Heart right ventricle (tissue), 16 donors: ENCODE measurements at regions not wholly inside any gene's neighbourhood (a gene's known extent, or its start where the extent isn't known, plus 50 kb on each side); places are given as distances from the start of the nearest gene placed in this dataset.

Source experiments
- ATAC-seq, 8 donors: fragments of 200-7000 bp; cut with Tn5 transposase; one replicate each; pipeline ENCODE4 v1.9.1; 2020; ENCODE audit warnings: mild to moderate bottlenecking in 8 of 8, moderate library complexity in 8 of 8, moderate number of reproducible peaks in 1 of 8
- DNase-seq, 2 donors: peaks; one replicate each; pipeline ENCODE4 v3.0.0-alpha.2; 2020
- H3K27ac ChIP-seq, 10 donors: fragments of 200-600 bp; sonication (generic) in 2 of 10; one replicate each; pipeline versions ENCODE4 v1.5.0 to v1.8.0; 2020 to 2022; ENCODE audit warnings: mild to moderate bottlenecking in 3 of 10
- H3K27me3 ChIP-seq, 7 donors: fragments of 200-600 bp; one replicate each; pipeline ENCODE4 v1.8.0; 2021 to 2022; ENCODE audit warnings: mild to moderate bottlenecking in 2 of 7
- H3K36me3 ChIP-seq, 9 donors: fragments of 200-600 bp; sonication (generic) in 1 of 9; one replicate each; pipeline versions ENCODE4 v1.5.0 to v1.8.0; 2020 to 2022; ENCODE audit warnings: mild to moderate bottlenecking in 2 of 9
- H3K4me1 ChIP-seq, 9 donors: fragments of 200-600 bp; sonication (generic) in 1 of 9; one replicate each; pipeline versions ENCODE4 v1.5.0 to v1.8.0; 2020 to 2022; ENCODE audit warnings: mild to moderate bottlenecking in 4 of 9
- H3K4me3 ChIP-seq, 10 donors: fragments of 200-600 bp; sonication (generic) in 2 of 10; one replicate each; pipeline versions ENCODE4 v1.5.0 to v1.8.0; 2020 to 2022; ENCODE audit warnings: mild to moderate bottlenecking in 7 of 10, moderate library complexity in 2 of 10
- H3K9me3 ChIP-seq, 11 donors: fragments of 200-600 bp in 10 of 11; sonication (generic) in 2 of 11; one replicate each; pipeline versions ENCODE4 v1.5.0 to v1.8.0; 2013 to 2022; ENCODE audit warnings: mild to moderate bottlenecking in 2 of 11, control low read depth in 1 of 11, moderate library complexity in 1 of 11
- CTCF ChIP-seq, 9 donors: fragments of 200-600 bp; sonication (generic) in 2 of 9; IDR thresholded peaks; one replicate each; pipeline versions ENCODE4 v1.5.0 to v1.8.0; 2021 to 2022; ENCODE audit warnings: antibody characterized with exemption in 9 of 9, mild to moderate bottlenecking in 5 of 9, moderate library complexity in 1 of 9
- WGBS, 2 donors: extraction: QIAGEN DNeasy Blood & Tissue Kit; methylation state at CpG; one replicate each; pipeline ENCODE4 v1.1.7; 2013; ENCODE audit warnings: inconsistent platforms in 1 of 2; 5-methylcytosine and 5-hydroxymethylcytosine counted together
- intact Hi-C, 10 donors: fragments of 100-400 bp; cut with DNase I; formaldehyde crosslinking; loops; one replicate each; pipeline versions ENCODE4 v1.11.1 to v1.14.2; 2022
- donor health status: Arrhythmogenic right ventricular cardiomyopathy.
- donor health status: ischemic (EF 13 %, LVEDD 7.1; RV severe dilation, severe dysfunction).
- donor health status: healthy with polysubstance abuse.
- donor health status: DM: no; HTN: yes; CAD: no.
- donor health status: DM: no; HTN: no; CAD: no.
- donor health status: ischemic (EF 25% LVEDD 6.9; RV normal size, moderate dysfunction).
- donor health status: ischemic (EF 25% LVEDD 5.7; RV mildly dilated, moderate dysfunction).
- donor health status: healthy.
- donor health status: DM: yes; HTN: yes; CAD: no.
- donor health status: Ischemic cardiomyopathy.
- donor health status: ischemic (EF 35%, LVEDD 5.7; RV mildly dilated, moderate dysfunction).
- donor health status: nonischemic (EF 11% LVEDD 7.7; RV severe dilation, severe dysfunction).
- donor health status: DM: yes; HTN: yes; CAD: no.
- donor health status: PGD.
- donor health status: ischemic (EF 29% LVEDD 5.4; RV normal size, mild dysfunction).
- donor health status: nonischemic (EF 23%, LVEDD 6.1; RV moderate dilation, normal function).

- Histone ChIP-seq H3K27me3 (no peaks in the 10 kb centered on the region), H3K27ac (no peak overlapping the region), H3K4me3 (no peak overlapping the region), H3K36me3 (no peaks in the 10 kb centered on the region), H3K9me3 (peaks cover 0 to 42% (median 20%) of the 10 kb centered on the region in 11 donors), H3K4me1 (no peaks in the 10 kb centered on the region)
- no peak for ATAC-seq
- DNase-seq = no peak
- intact Hi-C loops = loop anchor here in 1 of 10 donors (10.0 kb wide), 1 partner anchor 57 kb away; no protein-coding TSS in a partner anchor
- WGBS, 2 donors = 89 to 91% methylated on average over 10 of the region's 10 CpGs
- no peak for TF ChIP-seq CTCF (IDR thresholded peaks at IDR 0.05)
These were observed 650.8 kb downstream of the MCTP2 start for GRCh38 chr15:94882071-94882712.

GRCh38 chr15:94887391-94887790, 656.0 kb downstream of the MCTP2 start:
- H3K36me3 ChIP-seq = no peaks in the 10 kb centered on the region
- H3K4me1 ChIP-seq = no peaks in the 10 kb centered on the region
- no peak for TF ChIP-seq CTCF (IDR thresholded peaks at IDR 0.05)
- no peak overlapping the region for H3K27ac ChIP-seq
- no peak overlapping the region for H3K4me3 ChIP-seq
- no peak for DNase-seq
- H3K9me3 ChIP-seq = peaks cover 0 to 25% (median 11%) of the 10 kb centered on the region in 11 donors
- intact Hi-C loops = loop anchor here in 1 of 10 donors (10.0 kb wide), 1 partner anchor 63 kb away; no protein-coding TSS in a partner anchor
- ATAC-seq = no peak
- no peaks in the 10 kb centered on the region for H3K27me3 ChIP-seq

GRCh38 chr15:94889153-94889552, 657.8 kb downstream of the MCTP2 start:
- intact Hi-C loops = loop anchor here in 1 of 10 donors (10.0 kb wide), 1 partner anchor 64 kb away; no protein-coding TSS in a partner anchor
- no peaks in the 10 kb centered on the region for H3K27me3 ChIP-seq
- H3K4me1 ChIP-seq = no peaks in the 10 kb centered on the region
- WGBS, 2 donors = 93 to 97% methylated on average over 5 of the region's 5 CpGs
- no peaks in the 10 kb centered on the region for H3K36me3 ChIP-seq
- peaks cover 0 to 17% (median 6%) of the 10 kb centered on the region in 11 donors for H3K9me3 ChIP-seq
- DNase-seq (no peak), ATAC-seq (no peak)
- TF ChIP-seq CTCF (IDR thresholded peaks at IDR 0.05) = no peak
- no peak overlapping the region for H3K27ac ChIP-seq
- H3K4me3 ChIP-seq = no peak overlapping the region

- DNase-seq (no peak), ATAC-seq (no peak)
- Histone ChIP-seq H3K9me3 (peaks cover 0 to 18% (median 6%) of the 10 kb centered on the region in 11 donors), H3K4me3 (no peak overlapping the region), H3K36me3 (no peaks in the 10 kb centered on the region), H3K27ac (no peak overlapping the region), H3K4me1 (no peaks in the 10 kb centered on the region), H3K27me3 (no peaks in the 10 kb centered on the region)
- intact Hi-C loops = no loop called here
- no peak for TF ChIP-seq CTCF (IDR thresholded peaks at IDR 0.05)
These were observed 661.7 kb downstream of the MCTP2 start for GRCh38 chr15:94893091-94893490.
